Lower leg skin (tissue), 3 donors: ENCODE measurements at regions not wholly inside any gene's neighbourhood (a gene's known extent, or its start where the extent isn't known, plus 50 kb on each side); places are given as distances from the start of the nearest gene placed in this dataset.

Experiments used
- CTCF ChIP-seq, 3 donors: fragments of 450-650 bp; IDR thresholded peaks; one replicate each; pipeline ENCODE4 v1.5.1; 2016; ENCODE audit warnings: antibody characterized with exemption in 3 of 3, mild to moderate bottlenecking in 3 of 3, moderate library complexity in 2 of 3
- POLR2A ChIP-seq, 2 donors: fragments of 450-650 bp; IDR thresholded peaks; one replicate each; pipeline ENCODE4 v1.6.1; 2016 to 2017; ENCODE audit warnings: antibody characterized with exemption in 2 of 2, mild to moderate bottlenecking in 1 of 2, moderate library complexity in 1 of 2

- TF ChIP-seq CTCF (IDR thresholded peaks at IDR 0.05) (no peak), POLR2A (IDR thresholded peaks at IDR 0.05) (no peak)
Measured at GRCh38 chr14:21988413-21988812, 314.8 kb upstream of the OR4E1 start.
